ENCODE measurements at regions not wholly inside any gene's neighbourhood (a gene's known extent, or its start where the extent isn't known, plus 50 kb on each side); places are given as distances from the start of the nearest gene placed in this dataset.

DNA sequence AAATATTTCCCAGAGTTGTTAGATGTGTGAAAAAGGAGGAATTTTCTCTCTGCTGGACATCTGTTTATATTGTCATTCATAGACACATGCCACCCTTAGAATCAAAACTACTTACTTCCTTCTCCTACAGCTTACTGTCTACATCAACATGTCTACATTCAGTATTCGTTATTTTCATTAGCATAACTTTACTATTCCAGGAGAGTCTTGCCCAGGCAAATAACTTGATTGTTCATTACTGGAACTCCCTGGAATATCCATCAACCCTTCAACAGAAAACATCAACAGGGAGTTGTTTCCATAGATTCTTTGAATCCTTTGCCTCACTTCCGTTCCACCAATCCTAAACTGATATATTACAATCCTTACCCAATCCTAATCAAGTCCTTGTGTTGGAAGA, 457.5 kb upstream of the ZNF608 start:
- no peak for DNase-seq
- ATAC-seq: no peak
- Histone ChIP-seq H3K36me3 (no peaks in the 10 kb centered on the region), H3K9me3 (no peaks in the 10 kb centered on the region), H3K27me3 (no peaks in the 10 kb centered on the region), H3K4me1 (peaks cover 0 to 7% of the 10 kb centered on the region in 2 donors), H3K4me3 (no peak overlapping the region), H3K27ac (no peak overlapping the region)
- TF ChIP-seq, protein P1, sequence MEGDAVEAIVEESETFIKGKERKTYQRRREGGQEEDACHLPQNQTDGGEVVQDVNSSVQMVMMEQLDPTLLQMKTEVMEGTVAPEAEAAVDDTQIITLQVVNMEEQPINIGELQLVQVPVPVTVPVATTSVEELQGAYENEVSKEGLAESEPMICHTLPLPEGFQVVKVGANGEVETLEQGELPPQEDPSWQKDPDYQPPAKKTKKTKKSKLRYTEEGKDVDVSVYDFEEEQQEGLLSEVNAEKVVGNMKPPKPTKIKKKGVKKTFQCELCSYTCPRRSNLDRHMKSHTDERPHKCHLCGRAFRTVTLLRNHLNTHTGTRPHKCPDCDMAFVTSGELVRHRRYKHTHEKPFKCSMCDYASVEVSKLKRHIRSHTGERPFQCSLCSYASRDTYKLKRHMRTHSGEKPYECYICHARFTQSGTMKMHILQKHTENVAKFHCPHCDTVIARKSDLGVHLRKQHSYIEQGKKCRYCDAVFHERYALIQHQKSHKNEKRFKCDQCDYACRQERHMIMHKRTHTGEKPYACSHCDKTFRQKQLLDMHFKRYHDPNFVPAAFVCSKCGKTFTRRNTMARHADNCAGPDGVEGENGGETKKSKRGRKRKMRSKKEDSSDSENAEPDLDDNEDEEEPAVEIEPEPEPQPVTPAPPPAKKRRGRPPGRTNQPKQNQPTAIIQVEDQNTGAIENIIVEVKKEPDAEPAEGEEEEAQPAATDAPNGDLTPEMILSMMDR (IDR thresholded peaks at IDR 0.05 in 4 of 5, conservative IDR thresholded peaks at IDR 0.05 in 1 of 5): no peak
- TF ChIP-seq POLR2A (IDR thresholded peaks at IDR 0.05): no peak
- in situ Hi-C loops (cut with MboI; ENCODE audit: low sequenced_read_pairs in 4 of 4): no loop called here
- intact Hi-C loops (cut with DNase I; ENCODE audit: low total_unique reads): no loop called here

GRCh38 chr5:125205601-125206225, 459.3 kb upstream of the ZNF608 start:
- no peaks in the 10 kb centered on the region for H3K27me3 ChIP-seq
- peaks cover 0 to 2% of the 10 kb centered on the region in 2 donors for H3K4me1 ChIP-seq
- H3K27ac ChIP-seq: no peak overlapping the region
- ATAC-seq: no peak
- in situ Hi-C loops (cut with MboI; ENCODE audit: low sequenced_read_pairs in 4 of 4) (no loop called here), intact Hi-C loops (cut with DNase I; ENCODE audit: low total_unique reads) (no loop called here)
- no peak overlapping the region for H3K4me3 ChIP-seq
- DNase-seq: no peak
- H3K9me3 ChIP-seq: no peaks in the 10 kb centered on the region
- no peaks in the 10 kb centered on the region for H3K36me3 ChIP-seq
- TF ChIP-seq, protein P1 (IDR thresholded peaks at IDR 0.05 in 4 of 5, conservative IDR thresholded peaks at IDR 0.05 in 1 of 5): no peak
- TF ChIP-seq POLR2A (IDR thresholded peaks at IDR 0.05): no peak

DNA sequence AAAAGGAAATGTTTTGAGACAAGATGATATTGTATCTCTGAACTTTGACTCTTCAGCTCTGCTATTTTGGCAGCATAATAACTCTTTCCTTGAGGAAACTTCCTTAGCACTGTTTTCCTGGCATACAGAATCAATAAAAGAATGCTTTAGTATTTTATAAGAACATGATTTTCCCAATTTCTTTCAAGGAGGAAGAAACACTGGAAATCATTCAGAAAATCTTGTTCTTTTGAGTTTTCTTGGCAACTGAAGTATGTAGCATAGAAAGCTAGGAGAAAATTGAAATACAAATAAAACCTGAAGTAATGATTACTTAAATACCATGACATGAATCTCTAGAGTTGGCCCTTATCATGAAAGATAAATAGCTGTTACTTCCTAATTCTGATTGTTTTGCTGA, 461.4 kb upstream of the ZNF608 start:
- DNase-seq: no peak
- H3K36me3 ChIP-seq: no peaks in the 10 kb centered on the region
- TF ChIP-seq POLR2A (IDR thresholded peaks at IDR 0.05): no peak
- TF ChIP-seq, protein P1 (IDR thresholded peaks at IDR 0.05 in 4 of 5, conservative IDR thresholded peaks at IDR 0.05 in 1 of 5): no peak
- ATAC-seq: no peak
- H3K4me1 ChIP-seq: no peaks in the 10 kb centered on the region
- no peak overlapping the region for H3K4me3 ChIP-seq
- H3K9me3 ChIP-seq: no peaks in the 10 kb centered on the region
- in situ Hi-C loops (cut with MboI; ENCODE audit: low sequenced_read_pairs in 4 of 4): no loop called here
- H3K27me3 ChIP-seq: no peaks in the 10 kb centered on the region
- no peak overlapping the region for H3K27ac ChIP-seq
- intact Hi-C loops (cut with DNase I; ENCODE audit: low total_unique reads): no loop called here

DNA sequence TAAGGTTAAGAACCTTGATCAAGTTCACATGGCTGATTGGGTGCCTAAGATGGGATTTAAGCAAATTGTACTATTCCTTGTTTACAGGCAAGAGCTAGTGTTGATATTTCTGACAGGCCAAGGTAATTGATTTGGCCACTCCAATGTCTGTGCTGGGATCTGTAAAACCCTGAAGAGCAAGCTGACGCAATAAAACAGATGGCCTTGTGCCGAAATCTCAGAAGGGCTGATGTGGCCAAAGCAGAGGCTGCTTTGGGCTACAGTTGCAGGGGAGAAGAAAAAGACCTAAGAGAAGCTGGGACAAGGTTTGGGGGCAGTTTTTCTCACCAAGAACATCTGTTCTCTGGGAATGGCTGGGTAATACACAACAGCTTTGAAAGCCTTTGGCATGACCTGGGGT, 463.2 kb upstream of the ZNF608 start:
- DNase-seq (no peak), ATAC-seq (peak in 1 of 2 donors; percentile 23)
- TF ChIP-seq POLR2A (IDR thresholded peaks at IDR 0.05): no peak
- TF ChIP-seq, protein P1 (IDR thresholded peaks at IDR 0.05 in 4 of 5, conservative IDR thresholded peaks at IDR 0.05 in 1 of 5): no peak
- Histone ChIP-seq H3K27ac (no peak overlapping the region), H3K27me3 (no peaks in the 10 kb centered on the region), H3K36me3 (no peaks in the 10 kb centered on the region), H3K4me3 (no peak overlapping the region), H3K9me3 (no peaks in the 10 kb centered on the region), H3K4me1 (no peaks in the 10 kb centered on the region)
- in situ Hi-C loops (cut with MboI; ENCODE audit: low sequenced_read_pairs in 4 of 4) (no loop called here), intact Hi-C loops (cut with DNase I; ENCODE audit: low total_unique reads) (no loop called here)

Data from gastrocnemius medialis (tissue), 4 donors.